H9 (cell line): ENCODE measurements at regions not wholly inside any gene's neighbourhood (a gene's known extent, or its start where the extent isn't known, plus 50 kb on each side); places are given as distances from the start of the nearest gene placed in this dataset.

Experiments used
- DNase-seq: peaks from one replicate; pipeline ENCODE4 v3.0.0-alpha.2; 2017
- H2AFZ ChIP-seq: one replicate; pipeline ENCODE4 v1.6.1; 2013; ENCODE audit warnings: mild to moderate bottlenecking, low read length, control low read depth, moderate library complexity
- H2AK5ac ChIP-seq: 2 replicates; pipeline ENCODE4 v1.6.1; 2013; ENCODE audit warnings: low read length, control low read depth, mixed read lengths; ENCODE audit not compliant: insufficient read length
- H2BK120ac ChIP-seq: one replicate; pipeline ENCODE4 v1.6.1; 2013; ENCODE audit warnings: low read depth, mild to moderate bottlenecking, low read length, control low read depth, inconsistent platforms; ENCODE audit not compliant: poor library complexity, severe bottlenecking
- H2BK12ac ChIP-seq: 2 replicates; pipeline ENCODE4 v1.6.1; 2013; ENCODE audit warnings: low read length, control low read depth, mixed read lengths, low read depth; ENCODE audit not compliant: insufficient read length
- H2BK15ac ChIP-seq: 2 replicates; pipeline ENCODE4 v1.6.1; 2013; ENCODE audit warnings: low read depth, low read length, control low read depth
- H2BK20ac ChIP-seq: one replicate; pipeline ENCODE4 v1.6.1; 2013; ENCODE audit warnings: low read depth, mild to moderate bottlenecking, low read length, control low read depth, inconsistent platforms; ENCODE audit not compliant: poor library complexity, severe bottlenecking
- H2BK5ac ChIP-seq: 2 replicates; pipeline ENCODE4 v1.6.1; 2013; ENCODE audit warnings: low read length, control low read depth, mixed read lengths; ENCODE audit not compliant: insufficient read length
- H3K14ac ChIP-seq: 2 replicates; pipeline ENCODE4 v1.6.1; 2013; ENCODE audit warnings: low read length, control low read depth; ENCODE audit not compliant: insufficient read depth
- H3K18ac ChIP-seq: 2 replicates; pipeline ENCODE4 v1.6.1; 2013; ENCODE audit warnings: low read depth, mild to moderate bottlenecking, mixed read lengths, low read length, control low read depth; ENCODE audit not compliant: insufficient read length
- H3K23ac ChIP-seq: 2 replicates; pipeline ENCODE4 v1.6.1; 2013; ENCODE audit warnings: low read length, control low read depth, mixed read lengths, low read depth; ENCODE audit not compliant: insufficient read length
- H3K23me2 ChIP-seq: 2 replicates; pipeline ENCODE4 v1.6.1; 2013; ENCODE audit warnings: low read depth, mild to moderate bottlenecking, mixed read lengths, low read length, control low read depth; ENCODE audit not compliant: insufficient read length, poor library complexity, severe bottlenecking
- H3K27ac ChIP-seq: 2 replicates; pipeline ENCODE4 v1.5.1; 2013; ENCODE audit warnings: low read length, control low read depth, mixed read lengths, low read depth; ENCODE audit not compliant: insufficient read length
- H3K27me3 ChIP-seq: 2 replicates; pipeline ENCODE4 v1.6.1; 2013; ENCODE audit warnings: low read length, control low read depth, inconsistent platforms; ENCODE audit not compliant: insufficient read depth
- H3K4ac ChIP-seq: 2 replicates; pipeline ENCODE4 v1.6.1; 2013; ENCODE audit warnings: low read depth, mild to moderate bottlenecking, control low read depth, inconsistent platforms, low read length, moderate library complexity
- H3K4me1 ChIP-seq: 2 replicates; pipeline ENCODE4 v1.6.1; 2013; ENCODE audit warnings: low read length, control low read depth, inconsistent platforms; ENCODE audit not compliant: insufficient read depth
- H3K4me2 ChIP-seq: 2 replicates; pipeline ENCODE4 v1.6.1; 2013; ENCODE audit warnings: low read length, control low read depth, mixed read lengths; ENCODE audit not compliant: insufficient read length, insufficient read depth
- H3K56ac ChIP-seq: 2 replicates; pipeline ENCODE4 v1.6.1; 2013; ENCODE audit warnings: low read depth, mild to moderate bottlenecking, mixed read lengths, low read length, control low read depth; ENCODE audit not compliant: insufficient read length
- H3K79me1 ChIP-seq: 2 replicates; pipeline ENCODE4 v1.6.1; 2013; ENCODE audit warnings: low read depth, mild to moderate bottlenecking, moderate library complexity, low read length, control low read depth, inconsistent platforms; ENCODE audit not compliant: insufficient read depth, poor library complexity, severe bottlenecking
- H3K79me2 ChIP-seq: 2 replicates; pipeline ENCODE4 v1.6.1; 2013; ENCODE audit warnings: low read length, control low read depth, inconsistent platforms; ENCODE audit not compliant: insufficient read depth
- H3K9ac ChIP-seq: 2 replicates; pipeline ENCODE4 v1.6.1; 2013; ENCODE audit warnings: low read length, control low read depth, mixed read lengths; ENCODE audit not compliant: insufficient read length; ENCODE audit errors: extremely low read depth
- H3K9me3 ChIP-seq: one replicate; pipeline ENCODE4 v1.6.1; 2013; ENCODE audit warnings: low read depth, low read length, inconsistent platforms; ENCODE audit not compliant: control insufficient read depth
- H3T11ph ChIP-seq: one replicate; pipeline ENCODE4 v1.6.1; 2013; ENCODE audit warnings: mild to moderate bottlenecking, low read length, control low read depth, inconsistent platforms
- H4K20me1 ChIP-seq: one replicate; pipeline ENCODE4 v1.6.1; 2013; ENCODE audit not compliant: control insufficient read depth, insufficient read length, insufficient read depth
- H4K5ac ChIP-seq: 2 replicates; pipeline ENCODE4 v1.6.1; 2013; ENCODE audit warnings: low read depth, mild to moderate bottlenecking, mixed read lengths, low read length, control low read depth; ENCODE audit not compliant: insufficient read length
- H4K8ac ChIP-seq: replicated peaks from 2 replicates; pipeline ENCODE4 v1.6.1; 2013; ENCODE audit warnings: low read length, control low read depth, mixed read lengths, low read depth; ENCODE audit not compliant: insufficient read length
- H4K91ac ChIP-seq: 2 replicates; pipeline ENCODE4 v1.6.1; 2013; ENCODE audit warnings: low read depth, mild to moderate bottlenecking, moderate library complexity, mixed read lengths, low read length, control low read depth; ENCODE audit not compliant: insufficient read length
- H3K27ac Mint-ChIP-seq, 3 experiments: 2 replicates in 2 of 3; 3 replicates in 1 of 3; pipeline ENCODE4 v1.8.0; 2020 to 2021; ENCODE audit warnings: mixed read lengths in 3 of 3, mild to moderate bottlenecking in 1 of 3, moderate library complexity in 1 of 3
- H3K27me3 Mint-ChIP-seq: 2 replicates; pipeline ENCODE4 v1.8.0; 2021; ENCODE audit warnings: low read depth, mild to moderate bottlenecking, moderate library complexity, mixed read lengths
- H3K36me3 Mint-ChIP-seq, 3 experiments: 2 replicates in 2 of 3; 3 replicates in 1 of 3; pipeline ENCODE4 v1.8.0; 2020 to 2021; ENCODE audit warnings: low read depth in 3 of 3, mixed read lengths in 3 of 3; ENCODE audit not compliant: insufficient read depth in 1 of 3
- H3K4me1 Mint-ChIP-seq, 2 experiments: 2 replicates each; pipeline ENCODE4 v1.8.0; 2020; ENCODE audit warnings: mixed read lengths in 2 of 2
- H3K4me3 Mint-ChIP-seq, 2 experiments: 2 replicates in 1 of 2; 3 replicates in 1 of 2; pipeline ENCODE4 v1.8.0; 2020 to 2021; ENCODE audit warnings: mild to moderate bottlenecking in 2 of 2, mixed read lengths in 2 of 2, moderate library complexity in 1 of 2
- H3K9me3 Mint-ChIP-seq, 2 experiments: 2 replicates in 1 of 2; 3 replicates in 1 of 2; pipeline ENCODE4 v1.8.0; 2020; ENCODE audit warnings: mild to moderate bottlenecking in 2 of 2, mixed read lengths in 2 of 2, moderate library complexity in 1 of 2
- CTCF ChIP-seq: fragments of 200-600 bp; sonication (generic); conservative IDR thresholded peaks from 3 replicates; pipeline ENCODE4 v1.8.0; 2021; ENCODE audit warnings: antibody characterized with exemption, mild to moderate bottlenecking
- WGBS: extraction: QIAGEN DNeasy Blood & Tissue Kit; methylation state at CpG from one replicate; pipeline ENCODE4 v1.1.7; 2013; ENCODE audit warnings: missing lambda C conversion rate, low lambda C conversion rate, mixed read lengths; ENCODE audit not compliant: insufficient read length; ENCODE audit errors: extremely low coverage; 5-methylcytosine and 5-hydroxymethylcytosine counted together

GRCh38 chr3:70738291-70738681 lies 425.8 kb upstream of the MDFIC2 start:
- H2BK5ac ChIP-seq, result no peak overlapping the region

More at GRCh38 chr3:70738291-70738681, 425.8 kb upstream of the MDFIC2 start:
- no peaks in the 10 kb centered on the region for H3K36me3 Mint-ChIP-seq
- no peaks in the 10 kb centered on the region for H3K9me3 Mint-ChIP-seq
- WGBS, result no CpG with 5 or more reads among the region's 4 CpGs
- Histone ChIP-seq H2BK20ac (no peak overlapping the region), H3K4ac (no peak overlapping the region), H4K5ac (no peak overlapping the region), H3K4me2 (no peak overlapping the region), H4K91ac (no peak overlapping the region), H3K9me3 (no peaks in the 10 kb centered on the region), H3K27me3 (no peaks in the 10 kb centered on the region), H3K23me2 (no peaks in the 10 kb centered on the region), H3K23ac (no peak overlapping the region), H3K9ac (no peak overlapping the region), H3T11ph (no peak overlapping the region), H3K56ac (no peak overlapping the region), H2BK15ac (no peak overlapping the region), H3K18ac (no peak overlapping the region), H2AK5ac (no peak overlapping the region), H3K27ac (no peak overlapping the region), H3K79me1 (no peaks in the 10 kb centered on the region), H3K4me1 (no peaks in the 10 kb centered on the region; the same call in 1 of the 2 replicates), H2BK12ac (no peak overlapping the region), H4K20me1 (no peaks in the 10 kb centered on the region), H3K79me2 (no peaks in the 10 kb centered on the region), H2BK120ac (no peak overlapping the region), H3K14ac (no peak overlapping the region), H2AFZ (no peak overlapping the region), H4K8ac (no peak overlapping the region)
- peak overlapping the region in 1 of 3 experiments; percentile 74; a peak in 1 of 7 replicates for H3K27ac Mint-ChIP-seq
- no peaks in the 10 kb centered on the region for H3K27me3 Mint-ChIP-seq
- no peak for TF ChIP-seq CTCF
- no peak overlapping the region for H3K4me3 Mint-ChIP-seq
- DNase-seq, result no peak
- H3K4me1 Mint-ChIP-seq, result peaks cover 7 to 8% of the 10 kb centered on the region in 2 experiments
